ENCODE measurements at regions not wholly inside any gene's neighbourhood (a gene's known extent, or its start where the extent isn't known, plus 50 kb on each side); places are given as distances from the start of the nearest gene placed in this dataset.

DNA sequence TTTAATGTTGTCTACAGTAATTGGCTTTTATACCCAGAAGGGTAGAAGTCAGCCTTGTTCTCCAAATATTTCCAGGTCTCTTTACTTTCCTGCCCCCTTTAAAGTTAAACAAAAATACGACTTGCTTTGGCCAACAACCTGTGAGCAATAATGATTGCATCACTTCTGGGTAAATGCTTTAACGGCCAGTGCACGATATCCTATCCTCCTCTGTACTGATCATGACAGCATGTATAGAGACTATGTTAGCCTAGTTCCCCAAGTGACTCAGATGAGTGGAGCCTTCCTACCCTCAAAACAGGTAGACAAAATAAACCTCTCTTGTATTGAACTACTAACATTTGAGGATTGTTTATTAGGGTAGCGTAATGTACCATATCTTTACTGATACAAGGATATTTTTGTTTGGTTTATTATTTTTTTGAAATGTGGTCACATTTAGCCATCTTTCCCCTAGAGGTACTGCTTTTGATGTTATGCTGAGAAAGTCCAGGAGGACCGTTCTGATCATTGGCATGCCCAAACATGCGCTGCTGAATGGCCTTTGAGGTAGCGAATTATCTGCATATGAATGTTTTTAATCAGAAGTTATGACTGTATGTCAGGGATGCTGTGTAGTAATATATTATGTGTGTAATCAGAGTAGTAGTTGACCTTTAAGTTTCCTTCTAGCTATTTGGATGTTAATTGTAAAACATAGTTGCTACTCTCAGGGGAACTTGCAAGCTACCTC is 262.6 kb upstream of the DCC start:
- TF ChIP-seq POLR2AphosphoS5 (IDR thresholded peaks at IDR 0.05; ENCODE audit: borderline replicate concordance, low read depth, low read length) (no peak), EZH2 (IDR thresholded peaks at IDR 0.05) (no peak), FOXP2 (optimal IDR thresholded peaks at IDR 0.05; ENCODE audit: control extremely low read depth, extremely low read length, insufficient read depth) (no peak)
